IMR-90 (cell line): ENCODE measurements at regions not wholly inside any gene's neighbourhood (a gene's known extent, or its start where the extent isn't known, plus 50 kb on each side); places are given as distances from the start of the nearest gene placed in this dataset.

Experiments
- ATAC-seq: fragments of 200-7000 bp; cut with Tn5 transposase; 2 replicates; pipeline ENCODE4 v1.9.1; 2020; ENCODE audit warnings: low read depth, mild to moderate bottlenecking, moderate library complexity
- BruUV-seq: library from RNA; stranded (reverse); fragments of 400-500 nt; replicated peaks from 2 replicates; lab custom pipeline; 2021; lab: Mats Ljungman, UMichigan
- CTCF ChIA-PET: fragments of 300-600 bp; formaldehyde crosslinking; extraction: SDS; loops from one replicate; lab custom pipeline; 2021; ENCODE audit warnings: antibody characterized with exemption; lab: Yijun Ruan, JAX
- POLR2A ChIA-PET: fragments of 300-600 bp; sonication (Branson Sonifier 250); formaldehyde crosslinking; loops from one replicate; lab custom pipeline; 2022; ENCODE audit warnings: antibody characterized with exemption; ENCODE audit not compliant: unreplicated experiment; lab: Charles Lee
- DNase-seq: peaks from one replicate; pipeline ENCODE4 v3.0.0; 2013
- H2AFZ ChIP-seq: replicated peaks from 2 replicates; pipeline ENCODE3; 2013; ENCODE audit warnings: low read length, mild to moderate bottlenecking; ENCODE audit not compliant: poor library complexity
- H2AK5ac ChIP-seq: 2 replicates; pipeline ENCODE4 v1.6.1; 2013; ENCODE audit warnings: low read depth, low read length, inconsistent platforms
- H2AK9ac ChIP-seq: replicated peaks from 2 replicates; pipeline ENCODE3; 2013; ENCODE audit warnings: mild to moderate bottlenecking, low read depth, low read length, moderate library complexity; ENCODE audit not compliant: poor library complexity
- H2BK120ac ChIP-seq: 2 replicates; pipeline ENCODE4 v1.6.1; 2013; ENCODE audit warnings: low read depth, low read length, inconsistent platforms
- H2BK15ac ChIP-seq: 3 replicates; pipeline ENCODE4 v1.6.1; 2013; ENCODE audit warnings: low read depth, low read length, inconsistent platforms
- H2BK20ac ChIP-seq: 2 replicates; pipeline ENCODE4 v1.6.1; 2013; ENCODE audit warnings: low read depth, mild to moderate bottlenecking, inconsistent platforms, low read length, moderate library complexity
- H2BK5ac ChIP-seq: 2 replicates; pipeline ENCODE4 v1.6.1; 2013; ENCODE audit warnings: mild to moderate bottlenecking, low read depth, low read length, inconsistent platforms; ENCODE audit not compliant: poor library complexity, severe bottlenecking
- H3K14ac ChIP-seq: replicated peaks from 2 replicates; pipeline ENCODE4 v1.6.1; 2013; ENCODE audit warnings: low read depth, low read length, inconsistent platforms
- H3K18ac ChIP-seq: 2 replicates; pipeline ENCODE4 v1.6.1; 2013; ENCODE audit warnings: low read depth, low read length, control low read depth
- H3K23ac ChIP-seq: 2 replicates; pipeline ENCODE4 v1.6.1; 2013; ENCODE audit warnings: low read depth, low read length, inconsistent platforms
- H3K27ac ChIP-seq: 2 replicates; pipeline ENCODE4 v1.5.1; 2013; ENCODE audit warnings: mild to moderate bottlenecking, control low read depth, low read length; ENCODE audit not compliant: insufficient read depth
- H3K27me3 ChIP-seq: 2 replicates; pipeline ENCODE4 v1.6.1; 2013; ENCODE audit warnings: low read length; ENCODE audit not compliant: control insufficient read depth, insufficient read depth
- H3K36me3 ChIP-seq: 2 replicates; pipeline ENCODE4 v1.6.1; 2013; ENCODE audit warnings: low read length, mixed read lengths; ENCODE audit not compliant: control insufficient read depth, insufficient read depth
- H3K4ac ChIP-seq: 2 replicates; pipeline ENCODE4 v1.6.1; 2013; ENCODE audit warnings: low read depth, low read length, inconsistent platforms
- H3K4me1 ChIP-seq: 2 replicates; pipeline ENCODE4 v1.6.1; 2013; ENCODE audit warnings: low read length, mixed read lengths; ENCODE audit not compliant: control insufficient read depth, insufficient read depth
- H3K4me2 ChIP-seq: 2 replicates; pipeline ENCODE4 v1.6.1; 2013; ENCODE audit warnings: low read depth, mild to moderate bottlenecking, control low read depth, low read length, moderate library complexity
- H3K4me3 ChIP-seq: 2 replicates; pipeline ENCODE4 v1.5.1; 2013; ENCODE audit warnings: low read depth, mild to moderate bottlenecking, control low read depth, low read length, moderate library complexity; ENCODE audit not compliant: insufficient read depth
- H3K56ac ChIP-seq: 2 replicates; pipeline ENCODE4 v1.6.1; 2013; ENCODE audit warnings: low read length, inconsistent platforms; ENCODE audit not compliant: insufficient read depth; ENCODE audit errors: extremely low read depth
- H3K79me1 ChIP-seq, 2 experiments: 2 replicates each; pipeline ENCODE4 v1.6.1; 2013; ENCODE audit warnings: low read length in 2 of 2, inconsistent platforms in 1 of 2, low read depth in 1 of 2
- H3K9ac ChIP-seq: 2 replicates; pipeline ENCODE4 v1.6.1; 2013; ENCODE audit warnings: low read depth, low read length, control low read depth
- H3K9me1 ChIP-seq: 2 replicates; pipeline ENCODE4 v1.6.1; 2013; ENCODE audit warnings: low read length, inconsistent platforms; ENCODE audit not compliant: insufficient read depth
- H3K9me3 ChIP-seq: 2 replicates; pipeline ENCODE4 v1.6.1; 2013; ENCODE audit warnings: low read length; ENCODE audit not compliant: control insufficient read depth, insufficient read depth
- H4K20me1 ChIP-seq: 2 replicates; pipeline ENCODE4 v1.6.1; 2013; ENCODE audit warnings: low read length, inconsistent platforms; ENCODE audit not compliant: insufficient read depth
- H4K5ac ChIP-seq: 2 replicates; pipeline ENCODE4 v1.6.1; 2013; ENCODE audit warnings: mild to moderate bottlenecking, low read depth, low read length, control low read depth
- H4K8ac ChIP-seq, 2 experiments: 2 replicates each; pipeline ENCODE4 v1.6.1; 2013; ENCODE audit warnings: low read depth in 2 of 2, low read length in 2 of 2, control low read depth in 1 of 2, inconsistent platforms in 1 of 2
- H4K91ac ChIP-seq: 2 replicates; pipeline ENCODE4 v1.6.1; 2013; ENCODE audit warnings: low read depth, low read length, inconsistent platforms; ENCODE audit not compliant: insufficient read depth
- BHLHE40 ChIP-seq: fragments of 150-350 bp; IDR thresholded peaks from 2 replicates; pipeline ENCODE4 v1.6.1; 2016; ENCODE audit warnings: mild to moderate bottlenecking, low read depth, low read length
- ELK1 ChIP-seq: fragments of 150-350 bp; IDR thresholded peaks from 2 replicates; pipeline ENCODE4 v1.6.1; 2016; ENCODE audit warnings: low read depth, mild to moderate bottlenecking, low read length, moderate library complexity, borderline replicate concordance
- FOS ChIP-seq: fragments of 150-350 bp; IDR thresholded peaks from 2 replicates; pipeline ENCODE4 v1.6.1; 2016; ENCODE audit warnings: low read depth, low read length
- MAFK ChIP-seq: IDR thresholded peaks from 2 replicates; pipeline ENCODE4 v1.6.1; 2012; ENCODE audit warnings: low read depth, low read length, improper control_type of control experiment
- MXI1 ChIP-seq: IDR thresholded peaks from 2 replicates; pipeline ENCODE4 v1.6.1; 2012; ENCODE audit warnings: low read depth, mild to moderate bottlenecking, low read length, moderate library complexity, borderline replicate concordance
- NFE2L2 ChIP-seq: fragments of 150-350 bp; IDR thresholded peaks from 2 replicates; pipeline ENCODE4 v1.6.1; 2016; ENCODE audit warnings: low read depth, mild to moderate bottlenecking, low read length
- POLR2A ChIP-seq: IDR thresholded peaks from 2 replicates; pipeline ENCODE4 v1.6.1; 2012; ENCODE audit warnings: mild to moderate bottlenecking, low read depth, low read length
- RCOR1 ChIP-seq: IDR thresholded peaks from 2 replicates; pipeline ENCODE4 v1.6.1; 2012; ENCODE audit warnings: mild to moderate bottlenecking, low read length, improper control_type of control experiment; ENCODE audit not compliant: insufficient replicate concordance
- RFX5 ChIP-seq: IDR thresholded peaks from 2 replicates; pipeline ENCODE4 v1.8.0; 2012; ENCODE audit warnings: low read depth, mild to moderate bottlenecking, low read length, moderate library complexity
- SMC3 ChIP-seq: fragments of 150-350 bp; IDR thresholded peaks from 2 replicates; pipeline ENCODE4 v1.6.1; 2016; ENCODE audit warnings: low read depth, mild to moderate bottlenecking, antibody characterized with exemption, low read length, moderate library complexity
- USF2 ChIP-seq: fragments of 150-350 bp; IDR thresholded peaks from 2 replicates; pipeline ENCODE4 v1.6.1; 2017; ENCODE audit warnings: mild to moderate bottlenecking, antibody characterized with exemption, low read length, low read depth
- WGBS, 2 experiments: methylation state at CpG; one replicate each; pipeline versions ENCODE4 v1.1.5 to v1.1.7; 2013; ENCODE audit warnings: missing lambda C conversion rate in 2 of 2; ENCODE audit not compliant: insufficient read length in 1 of 2; ENCODE audit errors: extremely low coverage in 2 of 2; 5-methylcytosine and 5-hydroxymethylcytosine counted together
- dilution Hi-C: fragments of 300-500 bp; cut with HindIII; formaldehyde crosslinking; loops from one replicate; pipeline ENCODE4 v1.14.3; 2018; ENCODE audit warnings: low sequenced_read_pairs; ENCODE audit not compliant: unreplicated experiment
- in situ Hi-C: fragments of 300-500 bp; cut with MboI; formaldehyde crosslinking; loops from 3 replicates; pipeline ENCODE4 v1.14.3; 2019; ENCODE audit warnings: low sequenced_read_pairs, inconsistent platforms, mixed read lengths
- intact Hi-C: fragments of 100-400 bp; cut with micrococcal nuclease; formaldehyde crosslinking; loops from 2 replicates; pipeline ENCODE4 v1.10.0; 2022

- Histone ChIP-seq H3K9me1 (no peaks in the 10 kb centered on the region), H2BK5ac (no peak overlapping the region), H3K27me3 (no peaks in the 10 kb centered on the region), H2AFZ (no peak overlapping the region), H2AK9ac (no peak overlapping the region), H3K9ac (no peak overlapping the region), H2BK20ac (no peak overlapping the region), H2AK5ac (no peak overlapping the region), H3K4me3 (no peak overlapping the region), H3K56ac (no peak overlapping the region), H4K5ac (no peak overlapping the region), H2BK15ac (no peak overlapping the region), H3K4me1 (no peaks in the 10 kb centered on the region), H3K18ac (no peak overlapping the region), H3K9me3 (peaks cover 6% of the 10 kb centered on the region), H4K91ac (no peak overlapping the region), H3K4me2 (no peak overlapping the region), H3K36me3 (no peaks in the 10 kb centered on the region), H2BK120ac (no peak overlapping the region), H3K23ac (no peak overlapping the region), H3K79me1 (no peaks in the 10 kb centered on the region), H4K8ac (no peak overlapping the region), H3K4ac (no peak overlapping the region), H4K20me1 (no peaks in the 10 kb centered on the region), H3K14ac (no peak overlapping the region), H3K27ac (no peak overlapping the region)
- CTCF ChIA-PET: no interaction called here
- dilution Hi-C loops: no loop called here
- POLR2A ChIA-PET: no interaction called here
- intact Hi-C loops: no loop called here
- no peak for DNase-seq
- in situ Hi-C loops: no loop called here
- ATAC-seq: no peak
- WGBS, 2 experiments: no CpG with 5 or more reads among the region's 3 CpGs
- no TSS peak for BruUV-seq
- no peak for TF ChIP-seq USF2
- TF ChIP-seq RFX5: no peak
- no peak for TF ChIP-seq ELK1
- no peak for TF ChIP-seq RCOR1
- TF ChIP-seq POLR2A: no peak
- TF ChIP-seq FOS: no peak
- no peak for TF ChIP-seq NFE2L2
- TF ChIP-seq BHLHE40: no peak
- TF ChIP-seq SMC3: no peak
- no peak for TF ChIP-seq MAFK
- TF ChIP-seq MXI1: no peak
Observed at GRCh38 chr2:139964721-139965440, 1184.7 kb upstream of the NXPH2 start.
